ENCODE measurements at regions not wholly inside any gene's neighbourhood (a gene's known extent, or its start where the extent isn't known, plus 50 kb on each side); places are given as distances from the start of the nearest gene placed in this dataset.
A peak's percentile ranks its signal among the peaks of the same experiment; 100 is the strongest.

DNA sequence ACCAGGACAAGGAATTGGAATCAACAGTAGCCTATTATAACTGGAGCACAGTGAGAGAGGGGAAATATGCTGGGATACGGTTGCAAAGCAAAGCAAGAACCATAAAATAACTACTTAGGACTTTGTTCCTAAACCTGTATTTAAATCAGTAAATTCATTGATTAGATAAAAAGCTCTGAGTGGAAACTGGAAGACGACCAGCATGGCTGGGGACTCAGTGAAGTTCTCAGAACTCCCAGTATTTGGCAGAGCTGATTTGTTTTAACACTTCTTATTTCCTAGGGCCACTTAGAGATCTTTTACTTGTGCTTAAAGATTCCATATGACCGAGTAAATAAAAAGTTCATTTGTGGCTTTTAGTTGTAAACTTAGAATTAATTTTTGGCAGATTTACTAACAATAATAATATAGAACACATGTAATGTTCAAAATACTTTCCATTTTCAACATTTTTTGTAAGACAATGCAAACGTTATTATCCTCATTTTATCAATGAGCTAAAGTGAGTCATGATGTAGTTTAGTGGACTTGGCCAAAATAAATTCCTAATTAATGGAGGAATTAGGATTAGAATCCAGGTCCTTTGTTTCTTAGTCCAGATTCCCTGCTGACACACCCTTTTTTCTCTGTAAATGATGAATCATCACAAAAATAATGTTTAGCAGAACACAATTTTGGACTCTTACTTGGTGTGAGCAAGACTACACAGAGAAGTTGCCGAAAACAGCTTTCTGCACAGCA is 392.9 kb downstream of the GJA1 start:
- ATAC-seq (no peak), DNase-seq (no peak)
- Histone ChIP-seq H3K27ac (no peak overlapping the region), H3K36me3 (no peaks in the 10 kb centered on the region), H3K4me3 (no peak overlapping the region), H3K27me3 (ENCODE audit: low read depth) (no peaks in the 10 kb centered on the region), H3K4me1 (no peaks in the 10 kb centered on the region), H3K9me3 (no peaks in the 10 kb centered on the region)
- TF ChIP-seq, protein P1, sequence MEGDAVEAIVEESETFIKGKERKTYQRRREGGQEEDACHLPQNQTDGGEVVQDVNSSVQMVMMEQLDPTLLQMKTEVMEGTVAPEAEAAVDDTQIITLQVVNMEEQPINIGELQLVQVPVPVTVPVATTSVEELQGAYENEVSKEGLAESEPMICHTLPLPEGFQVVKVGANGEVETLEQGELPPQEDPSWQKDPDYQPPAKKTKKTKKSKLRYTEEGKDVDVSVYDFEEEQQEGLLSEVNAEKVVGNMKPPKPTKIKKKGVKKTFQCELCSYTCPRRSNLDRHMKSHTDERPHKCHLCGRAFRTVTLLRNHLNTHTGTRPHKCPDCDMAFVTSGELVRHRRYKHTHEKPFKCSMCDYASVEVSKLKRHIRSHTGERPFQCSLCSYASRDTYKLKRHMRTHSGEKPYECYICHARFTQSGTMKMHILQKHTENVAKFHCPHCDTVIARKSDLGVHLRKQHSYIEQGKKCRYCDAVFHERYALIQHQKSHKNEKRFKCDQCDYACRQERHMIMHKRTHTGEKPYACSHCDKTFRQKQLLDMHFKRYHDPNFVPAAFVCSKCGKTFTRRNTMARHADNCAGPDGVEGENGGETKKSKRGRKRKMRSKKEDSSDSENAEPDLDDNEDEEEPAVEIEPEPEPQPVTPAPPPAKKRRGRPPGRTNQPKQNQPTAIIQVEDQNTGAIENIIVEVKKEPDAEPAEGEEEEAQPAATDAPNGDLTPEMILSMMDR (IDR thresholded peaks at IDR 0.05) = no peak
- intact Hi-C loops (cut with DNase I) = no loop called here

DNA sequence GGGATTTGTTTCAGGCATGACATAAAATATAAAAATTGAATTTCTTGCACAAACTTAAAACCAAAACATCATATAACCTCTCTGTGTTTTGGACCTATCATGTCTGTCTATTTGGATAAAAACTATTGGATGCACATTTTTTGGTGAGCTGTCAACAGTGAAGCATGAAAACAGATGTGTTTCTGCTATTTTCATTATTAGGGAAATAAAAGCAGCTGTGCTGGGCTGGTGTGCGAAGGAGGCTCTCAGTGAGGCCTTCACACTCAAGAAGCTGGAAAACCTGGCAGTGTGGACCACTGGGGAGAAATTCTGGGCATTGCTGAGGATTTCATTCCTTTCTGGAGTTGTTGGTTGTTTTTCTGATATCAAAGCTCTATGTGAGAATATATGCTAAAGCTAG is 395.3 kb downstream of the GJA1 start:
- no peaks in the 10 kb centered on the region for H3K36me3 ChIP-seq
- DNase-seq (no peak), ATAC-seq (no peak)
- H3K9me3 ChIP-seq = no peaks in the 10 kb centered on the region
- H3K4me1 ChIP-seq = no peaks in the 10 kb centered on the region
- TF ChIP-seq, protein P1 (IDR thresholded peaks at IDR 0.05) = no peak
- H3K27me3 ChIP-seq (ENCODE audit: low read depth) = no peaks in the 10 kb centered on the region
- no peak overlapping the region for H3K27ac ChIP-seq
- H3K4me3 ChIP-seq = no peak overlapping the region
- intact Hi-C loops (cut with DNase I) = no loop called here

DNA sequence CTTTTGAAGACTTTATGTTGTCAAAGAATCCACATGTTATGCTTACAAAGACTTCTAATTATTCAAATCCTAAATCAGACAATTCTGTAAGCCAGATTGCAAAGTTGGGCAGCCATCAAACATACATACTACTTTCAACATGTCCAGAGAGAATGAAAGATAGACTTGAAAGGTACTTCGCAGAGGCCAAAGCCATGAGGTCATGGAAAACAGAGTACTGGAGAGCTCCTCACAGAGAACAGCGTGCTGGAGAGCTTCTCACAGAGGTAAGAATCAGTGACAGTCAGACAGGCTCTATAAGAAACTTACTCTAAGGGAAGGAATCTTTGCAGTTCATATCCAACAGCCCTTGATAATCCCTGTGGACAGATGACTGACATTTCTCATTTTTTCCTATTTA is 400.2 kb downstream of the GJA1 start:
- H3K27ac ChIP-seq = no peak overlapping the region
- H3K4me1 ChIP-seq = no peaks in the 10 kb centered on the region
- TF ChIP-seq, protein P1 (IDR thresholded peaks at IDR 0.05) = no peak
- no peaks in the 10 kb centered on the region for H3K9me3 ChIP-seq
- intact Hi-C loops (cut with DNase I) = no loop called here
- DNase-seq = no peak
- ATAC-seq = peak; percentile 73 to 87
- H3K36me3 ChIP-seq = no peaks in the 10 kb centered on the region
- H3K27me3 ChIP-seq (ENCODE audit: low read depth) = no peaks in the 10 kb centered on the region
- no peak overlapping the region for H3K4me3 ChIP-seq

DNA sequence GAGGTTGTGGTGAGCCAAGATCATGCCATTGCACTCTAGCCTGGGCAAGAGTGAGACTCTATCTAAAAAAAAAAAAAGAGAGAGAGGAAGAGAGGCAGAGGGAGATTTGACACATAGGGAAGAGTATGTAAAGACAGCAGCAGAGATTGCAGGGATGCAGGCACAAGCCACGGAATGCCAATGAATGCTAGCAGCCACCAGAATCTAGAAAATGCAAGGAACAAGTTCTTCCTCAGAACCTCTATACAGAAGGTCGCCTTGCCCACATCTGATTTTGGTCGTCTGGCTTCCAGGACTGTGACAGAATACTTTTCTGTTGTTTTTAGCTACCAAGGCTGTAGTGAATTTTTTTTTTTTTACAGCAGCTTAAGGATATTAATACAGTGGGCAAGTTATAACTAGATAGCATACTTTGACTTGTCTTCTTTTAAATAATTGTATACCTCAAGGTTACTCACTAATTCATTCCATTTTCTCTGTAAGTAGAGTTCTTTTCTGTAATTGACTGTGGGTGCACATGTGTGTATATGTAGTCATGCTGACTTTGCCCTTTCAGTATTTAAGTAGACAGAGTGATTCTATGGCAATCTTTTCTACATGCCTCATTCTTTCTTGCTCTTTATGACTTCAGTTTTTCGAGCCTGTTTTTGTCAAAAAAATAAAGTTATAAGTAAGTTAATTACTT is 402.2 kb downstream of the GJA1 start:
- Histone ChIP-seq H3K36me3 (no peaks in the 10 kb centered on the region), H3K27me3 (ENCODE audit: low read depth) (no peaks in the 10 kb centered on the region), H3K27ac (no peak overlapping the region), H3K4me1 (no peaks in the 10 kb centered on the region), H3K9me3 (no peaks in the 10 kb centered on the region), H3K4me3 (no peak overlapping the region)
- intact Hi-C loops (cut with DNase I) = no loop called here
- DNase-seq = no peak
- TF ChIP-seq, protein P1 (IDR thresholded peaks at IDR 0.05) = no peak
- no peak for ATAC-seq

DNA sequence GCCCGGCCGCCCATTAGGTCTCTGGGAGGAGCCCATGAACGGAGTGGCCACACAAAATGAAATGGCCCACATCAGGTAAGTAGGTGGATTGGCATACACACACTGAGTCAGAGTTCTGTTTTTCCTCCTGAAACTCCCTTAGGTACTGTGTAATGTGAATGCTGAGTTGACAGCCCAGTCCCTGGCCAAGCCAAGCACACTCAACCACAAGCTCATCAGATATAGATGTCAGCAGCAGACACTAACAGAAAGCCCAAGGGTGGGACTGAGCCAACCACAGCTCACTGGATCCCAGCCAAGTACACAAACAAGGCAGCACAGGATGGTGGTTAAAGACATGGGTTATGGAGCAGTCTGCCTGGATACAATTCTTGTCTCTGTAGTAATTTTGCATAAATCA is 403.4 kb downstream of the GJA1 start:
- intact Hi-C loops (cut with DNase I) = no loop called here
- Histone ChIP-seq H3K4me3 (no peak overlapping the region), H3K4me1 (no peaks in the 10 kb centered on the region), H3K27me3 (ENCODE audit: low read depth) (no peaks in the 10 kb centered on the region), H3K9me3 (no peaks in the 10 kb centered on the region), H3K27ac (no peak overlapping the region), H3K36me3 (no peaks in the 10 kb centered on the region)
- DNase-seq = no peak
- TF ChIP-seq, protein P1 (IDR thresholded peaks at IDR 0.05) = no peak
- ATAC-seq = no peak

Data from lower lobe of right lung (tissue), 2 donors.